Prostate gland (tissue), 2 donors: ENCODE measurements at regions not wholly inside any gene's neighbourhood (a gene's known extent, or its start where the extent isn't known, plus 50 kb on each side); places are given as distances from the start of the nearest gene placed in this dataset.

ENCODE experiments used
- CTCF ChIP-seq, 4 experiments: fragments of 200-600 bp in 2 of 4; fragments of 450-650 bp in 2 of 4; sonication (generic) in 2 of 4; IDR thresholded peaks; 1 replicate in 3 of 4; 2 replicates in 1 of 4; pipeline ENCODE4 v1.5.1; 2016 to 2019; ENCODE audit warnings: antibody characterized with exemption in 4 of 4, mild to moderate bottlenecking in 2 of 4, moderate library complexity in 2 of 4
- POLR2A ChIP-seq: fragments of 450-650 bp; IDR thresholded peaks from one replicate; pipeline ENCODE4 v1.6.1; 2016; ENCODE audit warnings: antibody characterized with exemption, mild to moderate bottlenecking
- POLR2AphosphoS5 ChIP-seq: sonication (generic); formaldehyde crosslinking; IDR thresholded peaks from one replicate; pipeline ENCODE4 v1.6.1; 2017; ENCODE audit warnings: antibody characterized with exemption

DNA sequence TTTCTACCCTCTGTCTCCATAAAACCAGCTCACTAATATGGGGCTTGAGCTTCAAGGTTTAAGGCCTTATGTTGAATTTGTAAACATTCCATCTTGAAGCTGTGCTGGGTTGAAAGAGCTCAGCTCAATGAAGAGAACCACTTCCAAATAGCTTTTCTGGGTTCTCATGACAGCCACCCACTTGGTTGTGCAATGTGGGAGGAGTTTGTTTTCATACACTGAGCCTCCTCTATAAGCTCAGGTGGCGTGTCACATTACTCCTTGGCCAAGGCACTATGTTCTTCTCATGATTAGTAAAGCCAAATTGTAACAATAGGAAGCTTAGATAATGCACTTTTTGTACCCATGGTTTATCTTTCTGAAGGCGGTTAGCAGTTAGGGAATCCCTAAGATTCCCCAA is 265.6 kb downstream of the PTEN start:
- no peak for TF ChIP-seq POLR2AphosphoS5
- TF ChIP-seq POLR2A, result no peak
- no peak for TF ChIP-seq CTCF (IDR thresholded peaks at IDR 0.05)
